Spinal cord (tissue), 9 donors: ENCODE measurements at regions not wholly inside any gene's neighbourhood (a gene's known extent, or its start where the extent isn't known, plus 50 kb on each side); places are given as distances from the start of the nearest gene placed in this dataset.
"Not testable (repeated sequence)": the region's sequence is repeated elsewhere in the genome, so short reads cannot be mapped to it uniquely, and the experiment has no call there.

Experiments
- DNase-seq, 6 donors: peaks; one replicate each; pipeline versions ENCODE4 v3.0.0 to v3.0.0-alpha.2; 2013 to 2015; ENCODE audit warnings: low spot score in 6 of 6, low read depth in 4 of 6
- H3K27ac ChIP-seq: one replicate; pipeline ENCODE4 v1.5.1; 2013; ENCODE audit warnings: low read depth, low read length, control low read depth
- H3K27me3 ChIP-seq: one replicate; pipeline ENCODE4 v1.6.1; 2013; ENCODE audit warnings: low read length; ENCODE audit not compliant: control insufficient read depth, insufficient read depth
- H3K36me3 ChIP-seq: one replicate; pipeline ENCODE4 v1.6.1; 2013; ENCODE audit warnings: low read length; ENCODE audit not compliant: control insufficient read depth, insufficient read depth
- H3K4me1 ChIP-seq: one replicate; pipeline ENCODE4 v1.6.1; 2013; ENCODE audit warnings: low read length; ENCODE audit not compliant: control insufficient read depth, insufficient read depth
- H3K4me3 ChIP-seq: one replicate; pipeline ENCODE4 v1.5.1; 2013; ENCODE audit warnings: low read depth, low read length, control low read depth
- H3K9me3 ChIP-seq: one replicate; pipeline ENCODE4 v1.6.1; 2013; ENCODE audit warnings: low read length; ENCODE audit not compliant: control insufficient read depth, insufficient read depth
- WGBS: methylation state at CpG from one replicate; pipeline ENCODE4 v1.1.5; 2013; ENCODE audit warnings: missing lambda C conversion rate; ENCODE audit not compliant: insufficient coverage; 5-methylcytosine and 5-hydroxymethylcytosine counted together
- donor health status: healthy.

DNA sequence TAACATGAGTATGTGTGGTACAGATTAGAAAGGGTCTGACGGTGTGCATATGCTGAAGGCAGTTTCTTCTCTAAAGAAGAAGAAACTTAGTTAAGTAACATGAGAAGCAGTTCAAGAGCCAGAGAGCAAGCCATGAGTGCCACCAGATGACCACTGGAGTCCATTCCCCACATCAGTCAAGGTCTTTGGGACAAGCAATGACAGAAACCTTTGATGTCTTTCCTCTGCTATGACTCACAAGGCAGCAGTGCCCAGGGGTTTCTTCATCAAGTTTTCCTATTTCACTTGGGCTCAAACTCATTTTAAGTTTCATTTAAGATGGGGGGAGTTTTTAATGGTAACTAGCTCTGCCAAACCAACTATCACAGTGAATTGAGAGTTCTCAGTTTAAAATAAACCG is 303.8 kb upstream of the TBX18 start:
- no peaks in the 10 kb centered on the region for H3K9me3 ChIP-seq
- WGBS, result 100% methylated on average over 2 of the region's 2 CpGs
- no peak overlapping the region for H3K4me3 ChIP-seq
- H3K27ac ChIP-seq, result no peak overlapping the region
- no peaks in the 10 kb centered on the region for H3K4me1 ChIP-seq
- H3K27me3 ChIP-seq, result no peaks in the 10 kb centered on the region
- no peak for DNase-seq
- no peaks in the 10 kb centered on the region for H3K36me3 ChIP-seq

GRCh38 chr6:85066266-85066665 is 301.9 kb upstream of the TBX18 start:
- Histone ChIP-seq H3K4me3 (no peak overlapping the region), H3K4me1 (no peaks in the 10 kb centered on the region), H3K27me3 (no peaks in the 10 kb centered on the region), H3K27ac (no peak overlapping the region), H3K36me3 (no peaks in the 10 kb centered on the region), H3K9me3 (no peaks in the 10 kb centered on the region)
- WGBS, result no CpG with 5 or more reads among the region's 5 CpGs
- DNase-seq, result no peak

GRCh38 chr6:85065831-85066230 is 301.4 kb upstream of the TBX18 start:
- DNase-seq, result no peak
- Histone ChIP-seq H3K36me3 (no peaks in the 10 kb centered on the region), H3K9me3 (no peaks in the 10 kb centered on the region), H3K27ac (no peak overlapping the region), H3K27me3 (no peaks in the 10 kb centered on the region), H3K4me3 (no peak overlapping the region), H3K4me1 (no peaks in the 10 kb centered on the region)

DNA sequence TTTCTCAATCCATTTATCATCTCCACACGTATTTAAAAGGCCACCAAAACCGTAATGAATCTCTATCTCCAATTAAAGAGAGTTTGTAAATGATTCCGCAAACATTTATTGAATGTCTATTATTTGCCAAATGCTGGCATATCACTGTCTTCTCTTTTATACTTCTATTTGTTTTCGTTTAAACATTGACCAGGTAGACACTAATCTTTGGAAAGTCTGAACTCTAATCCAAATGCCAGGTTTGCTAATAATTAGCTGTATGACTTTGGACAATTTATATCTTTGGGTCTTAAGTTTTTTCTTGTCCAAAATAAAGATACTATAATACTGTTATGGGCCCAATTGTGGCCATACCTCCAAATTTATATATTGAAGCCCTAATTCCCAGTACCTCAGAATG is 299.2 kb upstream of the TBX18 start:
- WGBS, result no CpG with 5 or more reads among the region's 4 CpGs
- H3K36me3 ChIP-seq, result no peaks in the 10 kb centered on the region
- H3K9me3 ChIP-seq, result no peaks in the 10 kb centered on the region
- no peaks in the 10 kb centered on the region for H3K4me1 ChIP-seq
- H3K4me3 ChIP-seq, result no peak overlapping the region
- no peak for DNase-seq
- no peaks in the 10 kb centered on the region for H3K27me3 ChIP-seq
- H3K27ac ChIP-seq, result no peak overlapping the region

- 100% methylated on average over 1 of the region's 2 CpGs for WGBS
These were observed 298.5 kb upstream of the TBX18 start for GRCh38 chr6:85062884-85063283.

DNA sequence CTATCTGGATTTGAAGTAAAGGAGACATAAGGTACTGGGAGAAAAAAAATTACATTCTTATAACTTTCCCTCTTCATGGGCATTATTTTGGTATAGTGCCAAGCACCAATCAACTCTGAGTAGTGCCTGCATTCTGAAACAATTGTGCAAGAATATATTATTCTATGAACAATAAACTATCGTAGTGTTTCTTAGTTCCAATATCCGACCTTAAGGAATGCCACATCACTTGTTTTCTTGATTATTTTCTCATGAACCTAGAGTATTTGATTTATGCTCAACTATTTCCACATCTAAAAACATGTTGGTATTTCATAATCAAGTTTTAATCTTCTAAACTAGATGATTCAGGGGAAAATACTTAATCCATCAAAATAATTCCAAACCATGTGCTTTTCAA is 294.4 kb upstream of the TBX18 start:
- no peak overlapping the region for H3K4me3 ChIP-seq
- H3K27ac ChIP-seq, result no peak overlapping the region
- H3K27me3 ChIP-seq, result no peaks in the 10 kb centered on the region
- H3K4me1 ChIP-seq, result no peaks in the 10 kb centered on the region
- no peak for DNase-seq
- WGBS, result no CpG with 5 or more reads among the region's 2 CpGs
- no peaks in the 10 kb centered on the region for H3K36me3 ChIP-seq
- no peaks in the 10 kb centered on the region for H3K9me3 ChIP-seq

More at GRCh38 chr6:85062884-85063283, 298.5 kb upstream of the TBX18 start:
- Histone ChIP-seq H3K4me3 (no peak overlapping the region), H3K9me3 (no peaks in the 10 kb centered on the region), H3K4me1 (no peaks in the 10 kb centered on the region), H3K27me3 (no peaks in the 10 kb centered on the region), H3K36me3 (no peaks in the 10 kb centered on the region), H3K27ac (no peak overlapping the region)
- no peak for DNase-seq

DNA sequence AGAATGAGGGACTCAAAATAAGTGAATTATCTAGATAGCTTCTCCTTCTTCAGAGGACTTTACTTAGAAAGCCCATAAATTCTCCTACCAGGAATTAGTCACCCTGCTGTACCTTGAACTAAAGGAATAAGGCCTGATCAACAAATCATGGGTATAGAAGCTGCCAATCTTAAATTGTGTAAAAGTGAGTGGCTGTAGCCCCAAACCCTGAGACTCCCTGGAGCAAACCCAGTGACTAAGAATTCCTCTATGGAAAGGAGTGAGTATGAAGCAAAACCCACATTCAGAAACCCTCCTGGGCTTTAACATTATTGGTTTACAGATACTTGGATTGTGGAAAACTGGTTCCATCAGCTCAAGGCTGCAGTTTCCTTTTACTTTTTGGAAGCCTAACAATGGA is 285.8 kb upstream of the TBX18 start:
- no peaks in the 10 kb centered on the region for H3K27me3 ChIP-seq
- no peaks in the 10 kb centered on the region for H3K36me3 ChIP-seq
- no peaks in the 10 kb centered on the region for H3K9me3 ChIP-seq
- no peak overlapping the region for H3K27ac ChIP-seq
- no peaks in the 10 kb centered on the region for H3K4me1 ChIP-seq
- no peak overlapping the region for H3K4me3 ChIP-seq
- no peak for DNase-seq

DNA sequence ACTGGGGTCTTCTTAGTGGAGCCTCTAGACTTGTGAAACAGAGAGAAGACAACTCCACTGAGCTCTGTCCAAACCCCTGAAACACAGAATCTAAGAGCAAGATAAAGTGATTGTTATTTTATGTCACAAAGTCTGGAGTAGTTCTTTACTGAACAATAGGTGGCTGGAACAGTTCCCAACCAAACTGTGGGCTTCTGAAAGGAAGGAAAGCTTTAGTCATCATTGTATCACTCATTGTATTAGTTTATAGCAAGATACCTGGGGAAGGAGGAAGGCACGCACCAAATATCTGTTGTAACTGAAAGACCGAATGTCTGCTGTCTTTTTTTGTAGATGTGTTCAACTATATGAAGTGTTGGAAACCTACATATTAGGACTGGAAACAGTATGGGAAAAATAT is 284.9 kb upstream of the TBX18 start:
- 80% methylated on average over 1 of the region's 2 CpGs for WGBS
- H3K36me3 ChIP-seq, result no peaks in the 10 kb centered on the region

DNA sequence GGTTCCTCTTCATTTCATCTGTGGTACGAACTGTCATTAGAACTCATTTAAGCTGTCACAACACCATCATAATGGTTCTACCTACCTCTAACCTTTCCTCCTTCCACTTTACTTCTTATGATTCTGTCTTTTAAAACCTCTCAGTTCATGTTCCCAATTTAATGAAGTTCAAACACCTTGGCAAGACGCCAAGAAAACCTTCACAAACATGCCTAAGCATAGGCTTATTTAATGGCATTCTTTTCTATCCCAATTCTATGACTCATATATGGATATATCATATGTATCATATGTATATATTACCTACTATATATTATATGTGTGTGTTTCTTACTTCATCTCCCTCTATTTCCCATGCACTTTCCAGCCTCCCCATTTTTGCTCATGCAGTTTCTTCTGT is 283.4 kb upstream of the TBX18 start:
- no peak overlapping the region for H3K4me3 ChIP-seq
- 100% methylated on average over 1 of the region's 2 CpGs for WGBS
- H3K9me3 ChIP-seq, result no peaks in the 10 kb centered on the region
- no peaks in the 10 kb centered on the region for H3K4me1 ChIP-seq
- no peaks in the 10 kb centered on the region for H3K36me3 ChIP-seq
- H3K27ac ChIP-seq, result no peak overlapping the region
- no peaks in the 10 kb centered on the region for H3K27me3 ChIP-seq
- DNase-seq, result no peak

More for the DNA sequence above, 284.9 kb upstream of the TBX18 start:
- DNase-seq, result no peak
- no peaks in the 10 kb centered on the region for H3K9me3 ChIP-seq
- H3K27me3 ChIP-seq, result no peaks in the 10 kb centered on the region
- no peak overlapping the region for H3K27ac ChIP-seq
- H3K4me3 ChIP-seq, result no peak overlapping the region
- H3K4me1 ChIP-seq, result no peaks in the 10 kb centered on the region

- H3K9me3 ChIP-seq, H3K27me3 ChIP-seq, H3K27ac ChIP-seq, H3K36me3 ChIP-seq, H3K4me1 ChIP-seq, DNase-seq, H3K4me3 ChIP-seq: not testable (repeated sequence)
- WGBS, result no CpG with 5 or more reads among the region's 1 CpG
These were observed 281.4 kb upstream of the TBX18 start for GRCh38 chr6:85045767-85046166.

DNA sequence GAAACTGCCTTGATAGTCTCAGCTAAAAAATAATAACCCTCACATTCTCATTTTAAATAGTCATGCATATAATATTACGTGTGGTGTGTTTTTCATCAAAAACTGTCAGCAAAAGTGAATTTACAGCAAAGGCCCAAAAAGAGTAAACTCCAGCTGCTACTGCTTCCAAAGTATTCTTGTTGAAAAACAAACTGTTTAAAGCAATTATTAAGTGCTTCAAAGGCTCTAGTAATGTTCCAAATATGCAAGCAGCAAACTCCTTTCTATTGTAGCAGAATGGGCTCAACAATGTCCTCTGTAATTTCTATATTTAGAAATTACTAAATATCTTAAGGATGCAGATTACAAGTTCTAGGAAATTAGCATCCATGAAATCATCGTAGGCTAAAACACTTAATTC is 280.0 kb upstream of the TBX18 start:
- H3K4me3 ChIP-seq, result no peak overlapping the region
- H3K9me3 ChIP-seq, result no peaks in the 10 kb centered on the region
- no peaks in the 10 kb centered on the region for H3K36me3 ChIP-seq
- no peak for DNase-seq
- H3K27ac ChIP-seq, result no peak overlapping the region
- H3K4me1 ChIP-seq, result no peaks in the 10 kb centered on the region
- no CpG with 5 or more reads among the region's 2 CpGs for whole genome bisulfite sequencing
- no peaks in the 10 kb centered on the region for H3K27me3 ChIP-seq
